HG02943 (cell line): ENCODE measurements at regions not wholly inside any gene's neighbourhood (a gene's known extent, or its start where the extent isn't known, plus 50 kb on each side); places are given as distances from the start of the nearest gene placed in this dataset.
"Not testable (repeated sequence)": the region's sequence is repeated elsewhere in the genome, so short reads cannot be mapped to it uniquely, and the experiment has no call there.

Source experiments
- ATAC-seq: cut with Tn5 transposase; IDR thresholded peaks from one replicate; pipeline ENCODE4 v1.9.1; 2021; ENCODE audit warnings: mild to moderate bottlenecking, low read depth, moderate library complexity; ENCODE audit not compliant: unreplicated experiment

DNA sequence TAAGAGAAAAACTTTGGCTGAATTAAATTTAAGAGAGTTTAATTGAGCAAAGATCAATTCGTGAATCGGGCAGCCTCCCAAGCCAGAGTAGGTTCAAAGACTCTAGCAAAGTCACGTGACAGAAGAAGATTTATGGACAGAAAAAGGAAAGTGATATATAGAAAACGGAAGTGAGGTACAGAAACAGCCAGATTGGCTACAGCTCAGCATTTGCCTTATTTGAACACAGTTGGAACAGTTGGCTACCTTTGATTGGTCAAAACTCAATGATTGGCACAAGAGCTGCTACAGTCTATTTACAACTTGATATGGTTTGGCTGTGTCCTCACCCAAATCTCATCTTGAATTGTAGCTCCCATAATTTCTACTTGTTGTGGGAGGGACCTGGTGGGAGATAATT, 102.6 kb downstream of the PLG start:
- no peak for ATAC-seq

DNA sequence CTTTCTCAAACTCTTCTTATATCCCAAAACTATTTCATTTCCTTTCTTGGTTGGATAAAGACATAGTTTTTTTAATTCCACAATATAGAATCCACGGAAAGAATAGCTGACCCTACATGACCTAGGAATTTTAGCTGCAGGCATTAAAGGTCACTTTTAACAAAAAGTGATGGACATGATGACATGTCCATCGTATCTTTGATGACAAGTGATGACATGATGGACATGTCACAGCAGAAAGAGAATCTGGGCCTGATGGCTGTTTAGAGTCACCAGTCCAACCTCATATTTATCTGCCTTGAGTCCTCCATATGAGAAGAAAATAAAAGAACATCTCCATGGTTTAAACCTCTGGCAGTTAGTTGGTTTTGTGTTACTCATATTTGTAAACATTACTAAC, 106.2 kb downstream of the PLG start:
- ATAC-seq = no peak

DNA sequence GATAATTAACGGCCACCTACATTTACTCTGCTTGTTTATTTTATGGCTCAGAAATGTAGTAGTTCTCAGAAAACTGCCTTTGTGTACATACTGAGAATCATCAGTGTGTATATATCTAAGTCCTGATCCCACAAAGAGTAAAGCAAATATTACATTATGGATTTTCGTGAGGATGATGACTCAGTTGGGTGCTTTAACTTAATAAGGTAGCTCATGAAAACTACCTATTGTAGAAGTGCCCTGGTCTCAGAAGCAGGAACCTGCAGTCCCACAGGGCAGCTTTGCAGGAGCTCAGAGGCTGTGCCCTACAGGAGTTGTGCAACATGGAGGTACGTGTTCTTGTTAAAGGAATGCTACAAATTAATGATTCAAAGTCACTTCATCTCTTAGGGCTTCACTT, 108.2 kb downstream of the PLG start:
- ATAC-seq = no peak

DNA sequence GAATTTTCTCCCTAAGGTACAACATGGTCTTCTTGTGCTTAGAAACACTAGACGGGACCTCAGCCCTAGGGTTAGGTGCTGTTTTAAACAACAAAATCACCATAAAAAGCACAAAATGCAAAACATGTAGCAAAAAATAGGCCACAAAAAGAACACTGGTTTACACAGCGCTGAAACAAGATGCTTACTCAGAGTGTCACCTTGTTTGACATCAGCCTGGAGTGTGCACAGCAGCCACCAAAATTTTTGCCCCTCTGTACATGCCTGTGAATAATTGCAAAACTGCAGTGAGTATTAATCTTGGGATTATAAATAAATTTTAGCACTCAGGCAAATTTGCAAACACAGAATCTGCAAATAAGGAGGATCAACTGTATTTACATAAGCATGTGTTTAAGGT, 110.1 kb downstream of the PLG start:
- ATAC-seq = no peak

DNA sequence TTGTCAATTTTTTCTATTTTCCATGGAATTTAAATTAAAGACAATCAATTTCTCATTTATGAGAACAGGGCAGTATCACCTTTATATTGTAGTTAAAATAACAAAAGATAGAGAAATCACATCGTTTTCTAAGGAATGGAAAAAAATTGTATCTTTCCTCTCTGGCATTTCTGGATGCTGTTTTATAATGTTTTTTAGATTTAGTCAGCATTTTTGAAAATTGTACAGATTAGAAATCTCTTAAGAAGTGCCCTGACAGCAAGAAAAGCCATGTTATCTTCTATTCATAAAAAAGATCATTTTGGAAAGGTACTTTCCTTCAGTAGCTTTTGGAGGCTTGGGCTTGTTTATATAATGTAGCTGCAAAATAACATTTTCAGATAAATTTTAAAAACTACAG, 116.9 kb downstream of the PLG start:
- ATAC-seq = no peak

DNA sequence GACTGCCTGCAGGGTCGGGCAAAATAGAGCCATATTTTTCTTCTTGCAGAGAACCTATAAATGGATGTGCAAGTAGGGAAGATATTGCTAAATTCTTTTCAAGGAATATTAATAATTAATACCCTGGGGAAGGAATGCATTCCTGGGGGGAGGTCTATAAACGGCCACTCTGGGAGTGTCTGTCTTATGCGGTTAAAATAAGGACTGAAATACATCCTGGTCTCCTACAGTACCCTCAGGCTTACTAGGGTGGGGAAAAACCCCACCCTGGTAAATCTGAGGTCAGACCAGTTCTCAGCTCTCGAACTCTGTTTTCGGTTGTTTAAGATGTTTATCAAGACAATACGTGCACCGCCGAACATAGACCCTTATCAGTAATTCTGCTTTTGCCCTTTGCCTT, 118.6 kb downstream of the PLG start:
- ATAC-seq = not testable (repeated sequence)

DNA sequence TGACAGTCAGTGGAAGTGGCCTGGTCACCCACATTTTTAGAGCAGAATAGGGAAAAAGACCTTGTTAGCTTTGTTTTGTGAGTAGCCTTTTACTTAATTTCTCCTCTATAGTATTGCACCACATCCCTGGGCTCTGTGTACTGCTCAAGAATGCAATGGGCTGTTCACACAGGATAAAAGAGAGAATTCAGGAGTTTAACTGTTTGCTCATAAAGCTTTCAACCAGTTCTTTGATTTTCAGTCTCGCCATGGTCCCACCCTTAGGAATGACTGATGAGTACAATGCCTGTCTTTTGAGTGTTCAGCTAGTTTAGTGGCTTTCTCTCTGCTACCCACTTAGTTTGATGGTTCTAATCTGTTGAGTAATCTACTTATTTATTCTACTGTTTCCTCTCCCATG, 129.7 kb downstream of the PLG start:
- no peak for ATAC-seq

DNA sequence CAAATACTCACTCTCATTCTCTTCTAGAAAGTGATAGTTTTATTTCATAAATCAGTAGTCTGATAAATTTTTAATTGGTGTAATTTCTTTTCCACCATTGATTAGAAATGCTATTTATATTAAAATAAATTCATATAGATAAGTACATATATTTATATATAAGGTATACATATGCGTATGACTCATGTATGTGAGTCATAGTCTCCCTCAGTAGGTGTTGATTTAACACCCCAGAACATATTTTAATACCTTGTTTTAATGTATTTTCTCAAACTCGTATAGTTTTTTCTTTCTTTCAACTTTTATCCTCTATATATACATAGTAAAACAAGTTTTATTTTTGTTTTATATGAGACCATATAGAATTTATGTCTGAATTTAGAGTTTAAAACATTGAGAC, 130.4 kb downstream of the PLG start:
- no peak for ATAC-seq

DNA sequence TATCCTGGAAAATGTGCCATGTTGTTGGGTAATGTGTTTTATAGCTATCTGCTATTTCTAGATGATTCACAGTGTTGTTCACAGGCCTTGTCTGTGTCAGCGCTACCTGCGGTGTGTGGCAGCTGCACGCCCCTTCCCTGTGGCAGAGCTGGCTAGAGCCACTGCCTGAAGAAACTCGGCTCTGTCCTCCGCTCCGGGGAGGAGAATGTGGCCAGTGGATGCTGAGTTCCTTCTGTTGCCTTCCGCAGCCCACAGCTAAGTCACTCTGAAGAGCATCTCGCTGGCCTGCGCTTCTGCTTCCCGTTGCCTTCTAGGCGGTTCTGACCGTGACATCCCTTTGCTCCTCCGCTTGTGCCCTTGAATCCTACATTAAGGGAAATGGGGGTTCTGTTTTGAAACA, 135.1 kb downstream of the PLG start:
- ATAC-seq = no peak

DNA sequence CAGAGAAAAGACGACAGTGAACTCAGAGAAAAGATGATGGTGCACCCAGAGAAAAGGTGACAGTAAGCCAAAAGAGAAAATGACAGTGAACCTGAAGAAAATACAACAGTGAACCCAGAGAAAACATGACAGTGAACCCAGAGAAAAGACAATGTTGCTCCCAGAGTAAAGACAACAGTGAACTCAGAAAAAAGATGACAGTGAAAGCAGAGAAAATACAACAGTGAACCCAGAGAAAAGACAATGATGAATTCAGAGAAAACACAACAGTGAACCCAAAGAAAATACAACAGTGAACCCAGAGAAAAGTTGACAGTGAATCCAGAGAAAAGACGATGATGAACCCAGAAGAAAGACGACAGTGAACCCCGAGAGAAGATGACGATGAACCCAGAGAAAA, 140.5 kb upstream of the MAP3K4 start:
- no peak for ATAC-seq

DNA sequence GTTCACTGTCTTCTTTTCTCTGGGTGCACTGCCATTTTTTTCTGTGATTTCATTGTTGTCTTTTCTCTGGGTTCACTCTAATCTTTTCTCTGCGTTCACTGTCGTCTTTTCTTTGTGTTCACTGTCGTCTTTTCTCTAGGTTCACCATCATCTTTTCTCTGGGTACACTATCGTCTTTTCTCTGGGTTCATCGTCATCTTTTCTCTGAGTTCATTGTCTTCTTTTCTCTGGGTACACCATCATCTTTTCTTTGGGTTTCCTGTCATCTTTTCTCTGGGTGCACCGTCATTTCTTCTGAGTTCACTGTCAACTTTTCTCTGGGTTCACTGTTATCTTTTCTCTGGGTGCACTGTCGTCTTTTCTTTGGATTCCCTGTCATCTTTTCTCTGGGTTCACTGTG, 137.6 kb upstream of the MAP3K4 start:
- ATAC-seq = no peak

DNA sequence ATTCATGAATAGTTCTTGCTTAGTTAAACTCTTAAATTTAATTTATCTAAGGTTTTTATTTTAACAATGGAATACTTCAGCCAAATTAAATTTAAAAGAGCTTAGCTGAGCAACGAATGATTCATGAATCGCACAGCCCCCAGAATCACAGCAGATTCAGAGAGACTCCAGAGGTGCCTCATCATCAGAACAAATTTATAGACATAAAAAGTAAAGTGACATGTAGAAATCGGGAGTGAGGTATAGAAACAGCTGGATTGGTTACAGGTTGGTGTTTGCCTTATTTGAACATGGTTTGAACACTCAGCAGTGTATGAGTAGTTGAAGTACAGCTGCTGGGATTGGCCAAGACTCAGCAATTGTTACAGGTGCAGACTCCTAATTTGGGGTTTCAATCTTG, 132.7 kb upstream of the MAP3K4 start:
- no peak for ATAC-seq

DNA sequence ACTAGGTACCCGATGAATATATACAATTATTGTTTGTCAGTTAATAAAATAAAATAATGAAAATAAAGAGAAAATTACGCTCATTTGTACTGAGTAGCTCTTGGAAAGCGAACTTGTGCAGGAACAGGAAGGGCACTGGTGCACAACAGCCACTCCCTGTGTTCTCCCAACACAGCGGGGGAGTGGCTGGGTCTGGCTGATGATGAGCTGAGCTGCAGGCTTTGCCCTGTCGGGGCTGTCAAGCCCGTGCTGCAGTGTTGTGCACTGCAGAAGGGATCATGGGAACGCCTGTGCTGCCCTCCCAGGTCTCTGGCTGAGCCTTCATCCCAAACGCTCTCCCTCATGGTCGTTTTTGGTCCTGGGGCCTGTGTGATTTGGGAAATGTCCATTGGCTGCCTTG, 131.7 kb upstream of the MAP3K4 start:
- ATAC-seq = no peak

DNA sequence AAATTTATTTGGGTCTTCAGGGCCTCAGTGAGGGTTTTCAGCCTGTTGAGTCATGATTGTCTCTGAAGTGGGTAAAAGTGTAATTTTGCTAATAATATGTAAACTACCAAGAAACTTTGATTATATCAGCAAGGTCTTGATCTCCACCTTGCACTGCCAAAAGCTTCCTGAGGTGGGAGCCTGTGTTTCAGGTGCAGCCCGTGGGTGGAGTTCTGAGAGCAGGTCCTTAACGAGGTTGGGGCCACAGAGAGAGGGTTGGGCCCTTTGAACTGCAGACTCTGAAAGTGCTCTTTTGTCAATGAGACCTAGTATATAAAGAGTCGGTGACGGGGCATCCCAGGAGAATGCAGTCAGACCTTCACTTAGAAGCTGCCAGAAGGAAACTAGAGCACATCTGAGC, 129.7 kb upstream of the MAP3K4 start:
- ATAC-seq = no peak

DNA sequence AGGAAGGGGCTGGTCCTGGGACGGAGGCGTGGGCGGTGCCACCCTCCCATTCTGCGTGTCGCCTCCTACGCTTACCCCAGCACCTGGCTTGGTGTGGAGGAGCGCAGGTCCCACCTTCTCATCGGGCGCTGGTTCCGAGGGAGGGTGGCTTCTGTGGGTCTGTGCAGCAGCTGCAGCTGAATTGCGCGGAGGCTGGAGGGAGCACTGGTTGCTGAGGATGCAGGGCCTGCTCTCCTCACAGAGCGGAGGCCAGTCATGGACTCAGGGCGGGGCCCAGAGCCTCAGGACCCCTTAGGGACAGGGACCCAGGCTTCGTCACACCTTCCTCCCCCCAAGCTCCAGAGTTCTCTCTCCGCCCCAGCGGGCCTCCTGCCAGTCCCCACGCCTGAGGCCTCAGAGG, 127.8 kb upstream of the MAP3K4 start:
- no peak for ATAC-seq

DNA sequence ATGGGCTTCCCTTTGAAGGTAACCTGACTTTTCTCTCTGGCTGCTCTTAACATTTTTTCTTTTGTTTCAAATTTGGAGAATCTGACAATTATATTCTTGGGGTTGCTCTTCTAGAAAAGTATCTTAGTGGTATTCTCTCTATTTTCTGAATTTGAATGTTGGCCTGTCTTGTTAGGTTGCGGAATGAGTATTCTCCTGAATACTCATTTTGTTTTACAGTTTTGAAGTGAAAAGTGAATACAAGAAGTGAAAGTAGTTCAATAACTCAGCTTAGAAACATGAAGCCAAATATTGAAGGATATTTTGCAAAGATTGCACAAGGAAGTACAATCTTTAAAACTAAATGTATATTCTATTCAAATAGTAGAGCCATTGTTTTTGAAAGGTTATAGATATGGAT, 120.2 kb upstream of the MAP3K4 start:
- no peak for ATAC-seq

DNA sequence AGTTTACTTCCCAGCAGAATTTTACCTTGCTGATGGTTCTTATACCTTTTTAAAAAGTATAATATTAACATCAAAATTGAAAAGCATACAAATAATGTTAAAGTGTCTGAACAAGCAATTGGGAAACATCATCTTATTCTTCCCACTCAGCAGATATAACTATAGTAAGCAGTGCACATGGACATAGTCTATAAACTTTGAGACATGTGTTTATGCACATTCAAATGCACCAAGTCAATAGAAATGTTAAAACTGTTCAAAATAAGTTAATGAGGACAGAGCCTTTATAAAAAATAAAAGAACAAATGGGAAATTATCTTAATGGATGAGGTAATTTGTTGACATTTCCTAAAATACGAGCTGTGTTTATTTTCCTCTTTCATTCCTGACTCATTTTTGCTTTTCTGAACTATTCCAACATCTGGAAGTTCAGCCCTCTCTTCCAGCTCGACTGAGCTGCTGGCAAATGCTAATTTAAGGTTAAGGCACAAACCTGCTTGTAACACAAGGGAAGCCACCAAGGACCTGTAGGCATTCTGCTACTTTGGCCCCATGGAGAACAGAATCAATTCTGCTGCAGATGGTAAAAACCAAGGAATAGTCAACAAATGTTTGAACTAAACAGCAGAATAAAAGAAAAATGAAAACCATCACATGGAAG, 110.3 kb upstream of the MAP3K4 start:
- ATAC-seq = no peak

DNA sequence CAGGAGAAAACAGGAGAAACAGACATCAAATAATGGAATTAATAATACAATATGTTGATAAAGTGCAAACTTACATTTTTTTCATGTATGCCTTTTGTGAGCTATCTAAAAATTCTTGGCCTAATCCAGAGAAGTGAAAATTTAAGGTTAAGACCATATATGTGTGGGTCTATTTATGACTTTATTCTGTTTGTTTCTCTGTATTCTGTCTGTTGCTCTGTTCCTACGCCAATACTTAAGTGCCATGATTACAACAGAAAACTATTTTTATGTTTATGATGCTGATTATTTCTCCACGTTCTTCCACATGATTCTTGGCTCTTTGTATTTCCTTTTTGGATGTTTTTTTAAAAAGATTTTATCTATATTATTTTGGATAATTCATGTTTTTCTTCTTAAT, 109.6 kb upstream of the MAP3K4 start:
- no peak for ATAC-seq

DNA sequence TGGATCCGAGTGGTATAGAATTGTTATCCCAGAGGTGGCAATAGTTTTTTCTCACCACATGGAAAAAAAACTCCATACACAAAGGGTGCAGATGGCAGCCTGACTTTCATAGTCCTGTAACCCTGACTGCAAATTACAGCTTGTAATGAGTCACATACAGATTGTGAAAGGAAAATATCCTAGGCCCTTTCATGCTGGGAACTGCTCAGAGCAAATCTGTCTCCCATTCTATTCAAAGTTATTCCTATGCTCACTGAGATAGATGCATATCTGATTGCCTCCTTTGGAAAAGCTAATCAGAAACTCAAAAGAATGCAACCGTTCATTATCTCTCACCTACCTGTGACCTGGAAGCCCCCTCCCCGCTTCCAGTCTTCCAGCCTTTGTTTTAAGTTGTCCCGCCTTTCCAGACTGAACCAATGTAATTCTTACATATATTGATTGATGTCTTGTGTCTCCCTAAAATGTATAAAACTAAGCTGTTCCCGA, 108.7 kb upstream of the MAP3K4 start:
- no peak for ATAC-seq

DNA sequence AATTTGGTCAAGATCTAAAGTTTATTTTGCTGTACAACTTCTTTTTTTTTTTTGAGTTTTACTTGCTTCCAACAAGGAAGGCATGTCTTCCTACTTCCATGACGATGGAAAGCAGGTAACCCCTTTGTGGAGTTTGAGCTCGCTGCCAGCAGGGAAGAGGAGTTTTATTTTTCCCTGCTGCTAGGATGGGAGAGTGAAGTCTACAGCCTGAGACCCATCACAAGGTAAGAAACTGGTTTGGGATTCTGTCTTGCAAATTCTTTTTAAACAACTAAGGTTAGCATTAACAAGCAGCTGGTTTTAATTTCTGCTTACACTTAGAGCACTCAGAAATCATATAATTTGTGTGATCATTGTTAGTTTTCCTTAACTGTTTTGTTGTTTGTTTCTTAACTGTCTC, 108.0 kb upstream of the MAP3K4 start:
- no peak for ATAC-seq

DNA sequence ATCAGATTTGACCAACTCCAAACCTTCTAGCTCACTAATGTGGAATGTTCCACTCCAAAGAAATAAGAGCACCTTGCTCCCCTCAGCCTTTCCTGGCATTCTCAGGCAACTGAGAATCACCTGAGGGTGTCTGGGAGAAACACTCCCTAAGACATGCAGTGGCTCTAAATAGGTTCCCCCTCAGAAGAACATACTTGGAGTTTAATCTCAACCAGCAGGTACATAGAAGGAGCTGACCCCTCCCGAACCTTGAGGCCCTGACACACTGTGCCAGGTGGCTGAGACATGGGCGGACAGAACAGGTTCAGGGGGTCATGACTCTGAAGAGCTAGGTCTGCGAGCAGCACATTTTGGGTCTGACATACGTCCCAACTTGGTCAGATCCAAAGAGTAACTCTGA, 107.6 kb upstream of the MAP3K4 start:
- ATAC-seq = no peak

DNA sequence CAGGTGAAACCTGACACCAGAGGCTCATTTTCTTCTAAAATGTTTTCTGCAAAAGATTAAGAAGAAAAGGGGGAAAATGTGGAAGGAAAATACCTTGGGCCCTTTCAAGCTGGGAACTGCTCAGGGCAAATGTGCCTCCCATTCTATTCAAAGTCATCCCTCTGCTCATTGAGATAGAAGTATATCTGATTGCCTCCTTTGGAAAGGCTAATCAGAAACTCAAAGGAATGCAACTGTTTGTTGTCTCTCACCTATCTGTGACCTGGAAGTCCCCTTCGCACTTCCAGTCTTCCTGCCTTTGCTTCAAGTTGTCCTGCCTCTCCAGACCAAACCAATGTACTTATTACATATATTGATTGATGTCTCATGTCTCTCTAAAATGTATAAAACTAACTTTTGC, 102.4 kb upstream of the MAP3K4 start:
- not testable (repeated sequence) for ATAC-seq

DNA sequence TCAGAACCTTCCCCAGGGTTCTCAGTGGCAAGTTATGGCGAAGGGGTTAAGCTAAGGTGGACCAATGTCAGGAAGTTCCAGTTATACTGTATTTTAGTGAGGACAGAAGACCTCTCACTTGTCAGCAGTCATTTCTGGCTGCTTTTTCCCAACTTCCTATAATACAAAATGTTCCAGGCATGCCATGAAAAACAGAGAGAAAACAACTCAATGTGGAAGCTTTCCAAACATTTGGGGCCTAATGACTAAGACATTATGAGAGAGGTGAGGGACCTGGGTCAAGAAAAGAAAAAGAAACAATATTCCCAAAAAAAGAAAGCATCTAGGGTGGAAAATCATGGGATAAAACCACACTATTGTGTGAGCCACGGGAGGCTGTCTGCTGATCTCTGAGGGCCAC, 99.9 kb upstream of the MAP3K4 start:
- no peak for ATAC-seq
